Vagina (tissue), 2 donors: ENCODE measurements at regions not wholly inside any gene's neighbourhood (a gene's known extent, or its start where the extent isn't known, plus 50 kb on each side); places are given as distances from the start of the nearest gene placed in this dataset.

Experiments used
- DNase-seq, 2 donors: peaks; one replicate each; pipeline ENCODE4 v3.0.0-alpha.2; 2017; ENCODE audit errors: extremely low spot score in 2 of 2
- H3K27ac ChIP-seq: fragments of 200-600 bp; sonication (generic); one replicate; pipeline ENCODE4 v1.5.1; 2019
- H3K27me3 ChIP-seq: fragments of 200-600 bp; sonication (generic); one replicate; pipeline ENCODE4 v1.5.1; 2019
- H3K36me3 ChIP-seq, 2 donors: fragments of 200-600 bp; sonication (generic); one replicate each; pipeline ENCODE4 v1.5.1; 2017 to 2019
- H3K4me1 ChIP-seq: fragments of 200-600 bp; sonication (generic); one replicate; pipeline ENCODE4 v1.5.1; 2019
- H3K4me3 ChIP-seq, 2 donors: fragments of 200-600 bp; sonication (generic); 1 replicate in 1 of 2; 2 replicates in 1 of 2; pipeline ENCODE4 v1.5.1; 2016 to 2019
- H3K9me3 ChIP-seq: fragments of 200-600 bp; sonication (generic); one replicate; pipeline ENCODE4 v1.5.1; 2019
- POLR2A ChIP-seq, 2 donors: fragments of 450-650 bp; IDR thresholded peaks; one replicate each; pipeline ENCODE4 v1.6.1; 2017; ENCODE audit warnings: antibody characterized with exemption in 2 of 2, mild to moderate bottlenecking in 2 of 2, moderate library complexity in 2 of 2
- POLR2AphosphoS5 ChIP-seq, 2 donors: sonication (generic); formaldehyde crosslinking; IDR thresholded peaks; one replicate each; pipeline ENCODE4 v1.9.0; 2017; ENCODE audit warnings: antibody characterized with exemption in 2 of 2, mild to moderate bottlenecking in 2 of 2, low read depth in 1 of 2; ENCODE audit not compliant: insufficient read depth in 1 of 2
- intact Hi-C: fragments of 100-400 bp; cut with DNase I; formaldehyde crosslinking; loops from one replicate; pipeline ENCODE4 v1.15.1; 2023
- TF ChIP-seq, protein P1 (sequence below), 3 experiments: fragments of 450-650 bp in 2 of 3; fragments of 200-600 bp in 1 of 3; sonication (generic) in 1 of 3; IDR thresholded peaks; one replicate each; pipeline ENCODE4 v1.5.1; 2017 to 2019; ENCODE audit warnings: antibody characterized with exemption in 3 of 3, mild to moderate bottlenecking in 2 of 3, moderate library complexity in 2 of 3

DNA sequence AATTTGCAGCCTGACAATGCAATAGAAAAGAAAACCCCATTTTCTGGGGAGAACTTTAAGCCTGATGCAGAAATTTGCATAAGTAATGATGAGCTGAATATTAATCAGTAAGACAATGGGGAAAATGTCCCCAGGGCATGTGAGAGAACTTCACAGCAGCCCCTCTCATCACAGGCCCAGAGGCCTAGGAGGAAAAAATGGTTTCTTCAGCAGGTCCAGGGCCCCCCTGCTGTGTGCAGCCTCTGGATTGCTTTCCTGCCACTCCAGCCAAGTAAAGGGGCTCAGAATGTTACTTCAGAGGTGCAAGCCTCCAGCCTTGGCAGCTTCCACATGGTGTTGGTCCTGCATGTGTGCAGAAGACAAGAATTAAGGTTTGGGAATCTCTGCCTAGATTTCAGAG lies 900.3 kb upstream of the ROBO1 start:
- intact Hi-C loops = no loop called here
- Histone ChIP-seq H3K36me3 (no peaks in the 10 kb centered on the region), H3K4me3 (no peak overlapping the region), H3K27ac (no peak overlapping the region), H3K9me3 (no peaks in the 10 kb centered on the region), H3K27me3 (no peaks in the 10 kb centered on the region), H3K4me1 (no peaks in the 10 kb centered on the region)
- no peak for DNase-seq
- TF ChIP-seq POLR2AphosphoS5 (IDR thresholded peaks at IDR 0.05; ENCODE audit: insufficient read depth in 1 of 2, low read depth in 1 of 2) = no peak
- TF ChIP-seq POLR2A (IDR thresholded peaks at IDR 0.05) = no peak
- TF ChIP-seq, protein P1, sequence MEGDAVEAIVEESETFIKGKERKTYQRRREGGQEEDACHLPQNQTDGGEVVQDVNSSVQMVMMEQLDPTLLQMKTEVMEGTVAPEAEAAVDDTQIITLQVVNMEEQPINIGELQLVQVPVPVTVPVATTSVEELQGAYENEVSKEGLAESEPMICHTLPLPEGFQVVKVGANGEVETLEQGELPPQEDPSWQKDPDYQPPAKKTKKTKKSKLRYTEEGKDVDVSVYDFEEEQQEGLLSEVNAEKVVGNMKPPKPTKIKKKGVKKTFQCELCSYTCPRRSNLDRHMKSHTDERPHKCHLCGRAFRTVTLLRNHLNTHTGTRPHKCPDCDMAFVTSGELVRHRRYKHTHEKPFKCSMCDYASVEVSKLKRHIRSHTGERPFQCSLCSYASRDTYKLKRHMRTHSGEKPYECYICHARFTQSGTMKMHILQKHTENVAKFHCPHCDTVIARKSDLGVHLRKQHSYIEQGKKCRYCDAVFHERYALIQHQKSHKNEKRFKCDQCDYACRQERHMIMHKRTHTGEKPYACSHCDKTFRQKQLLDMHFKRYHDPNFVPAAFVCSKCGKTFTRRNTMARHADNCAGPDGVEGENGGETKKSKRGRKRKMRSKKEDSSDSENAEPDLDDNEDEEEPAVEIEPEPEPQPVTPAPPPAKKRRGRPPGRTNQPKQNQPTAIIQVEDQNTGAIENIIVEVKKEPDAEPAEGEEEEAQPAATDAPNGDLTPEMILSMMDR (IDR thresholded peaks at IDR 0.05) = no peak

- Histone ChIP-seq H3K9me3 (no peaks in the 10 kb centered on the region), H3K27me3 (no peaks in the 10 kb centered on the region), H3K4me1 (no peaks in the 10 kb centered on the region), H3K36me3 (no peaks in the 10 kb centered on the region), H3K4me3 (no peak overlapping the region), H3K27ac (no peak overlapping the region)
- intact Hi-C loops = no loop called here
- TF ChIP-seq, protein P1 (IDR thresholded peaks at IDR 0.05) = no peak
- TF ChIP-seq POLR2AphosphoS5 (IDR thresholded peaks at IDR 0.05; ENCODE audit: insufficient read depth in 1 of 2, low read depth in 1 of 2) (no peak), POLR2A (IDR thresholded peaks at IDR 0.05) (no peak)
- DNase-seq = no peak
Observed at GRCh38 chr3:80663426-80663825, 895.6 kb upstream of the ROBO1 start.

GRCh38 chr3:80655216-80655615 lies 887.4 kb upstream of the ROBO1 start:
- DNase-seq = no peak
- Histone ChIP-seq H3K36me3 (no peaks in the 10 kb centered on the region), H3K27ac (no peak overlapping the region), H3K4me1 (no peaks in the 10 kb centered on the region), H3K4me3 (no peak overlapping the region), H3K27me3 (no peaks in the 10 kb centered on the region), H3K9me3 (no peaks in the 10 kb centered on the region)
- TF ChIP-seq, protein P1 (IDR thresholded peaks at IDR 0.05) = no peak
- TF ChIP-seq POLR2AphosphoS5 (IDR thresholded peaks at IDR 0.05; ENCODE audit: insufficient read depth in 1 of 2, low read depth in 1 of 2) (no peak), POLR2A (IDR thresholded peaks at IDR 0.05) (no peak)
- intact Hi-C loops = no loop called here

GRCh38 chr3:80649170-80649569 lies 881.4 kb upstream of the ROBO1 start:
- TF ChIP-seq POLR2AphosphoS5 (IDR thresholded peaks at IDR 0.05; ENCODE audit: insufficient read depth in 1 of 2, low read depth in 1 of 2) = no peak
- TF ChIP-seq, protein P1 (IDR thresholded peaks at IDR 0.05) = no peak
- no peak for TF ChIP-seq POLR2A (IDR thresholded peaks at IDR 0.05)
- no peaks in the 10 kb centered on the region for H3K9me3 ChIP-seq
- intact Hi-C loops = no loop called here
- DNase-seq = no peak
- H3K27me3 ChIP-seq = no peaks in the 10 kb centered on the region
- H3K27ac ChIP-seq = no peak overlapping the region
- H3K4me1 ChIP-seq = no peaks in the 10 kb centered on the region
- no peaks in the 10 kb centered on the region for H3K36me3 ChIP-seq
- no peak overlapping the region for H3K4me3 ChIP-seq

DNA sequence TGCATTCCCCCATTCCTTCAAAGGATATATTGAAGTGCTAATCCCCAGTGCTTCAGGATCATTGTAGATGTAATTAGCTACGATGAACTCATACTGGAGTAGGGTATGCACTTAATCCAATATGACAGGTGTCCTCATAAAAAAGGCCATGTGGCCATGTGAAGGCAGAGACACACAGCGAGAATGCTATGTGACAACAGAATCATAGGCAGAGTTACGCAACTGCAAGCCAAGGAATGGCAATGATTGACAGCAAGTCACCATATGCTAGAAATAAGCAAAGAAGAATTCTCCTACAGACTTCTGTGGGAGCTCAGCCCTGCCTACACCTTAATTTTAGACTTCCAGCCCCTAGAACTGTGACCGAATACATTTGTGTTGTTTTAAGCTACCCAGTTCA lies 875.6 kb upstream of the ROBO1 start:
- Histone ChIP-seq H3K9me3 (no peaks in the 10 kb centered on the region), H3K27me3 (no peaks in the 10 kb centered on the region), H3K4me3 (no peak overlapping the region), H3K36me3 (no peaks in the 10 kb centered on the region), H3K4me1 (no peaks in the 10 kb centered on the region), H3K27ac (no peak overlapping the region)
- TF ChIP-seq, protein P1 (IDR thresholded peaks at IDR 0.05) = no peak
- no peak for TF ChIP-seq POLR2AphosphoS5 (IDR thresholded peaks at IDR 0.05; ENCODE audit: insufficient read depth in 1 of 2, low read depth in 1 of 2)
- TF ChIP-seq POLR2A (IDR thresholded peaks at IDR 0.05) = no peak
- intact Hi-C loops = no loop called here
- DNase-seq = no peak
